ENCODE measurements at regions not wholly inside any gene's neighbourhood (a gene's known extent, or its start where the extent isn't known, plus 50 kb on each side); places are given as distances from the start of the nearest gene placed in this dataset.
"Not testable (repeated sequence)": the region's sequence is repeated elsewhere in the genome, so short reads cannot be mapped to it uniquely, and the experiment has no call there.

GRCh38 chr4:9110700-9111099 lies 59.5 kb upstream of the FAM90A26 start:
- DNase-seq: not testable (repeated sequence)

- DNase-seq: not testable (repeated sequence)
These were observed 67.1 kb upstream of the FAM90A26 start for GRCh38 chr4:9103148-9103524.

GRCh38 chr4:9102471-9103147 lies 67.6 kb upstream of the FAM90A26 start:
- DNase-seq: not testable (repeated sequence)

- DNase-seq: not testable (repeated sequence)
These were observed 73.9 kb upstream of the FAM90A26 start for GRCh38 chr4:9096330-9096729.

- DNase-seq: not testable (repeated sequence)
These were observed 91.4 kb upstream of the FAM90A26 start for GRCh38 chr4:9078796-9079195.

GRCh38 chr4:9076974-9077373 lies 93.2 kb upstream of the FAM90A26 start:
- DNase-seq: not testable (repeated sequence)

GRCh38 chr4:9076486-9076885 lies 93.7 kb upstream of the FAM90A26 start:
- not testable (repeated sequence) for DNase-seq

GRCh38 chr4:9073371-9073770 lies 96.8 kb upstream of the FAM90A26 start:
- not testable (repeated sequence) for DNase-seq

- DNase-seq: not testable (repeated sequence)
These were observed 97.5 kb upstream of the FAM90A26 start for GRCh38 chr4:9072521-9073220.

GRCh38 chr4:9067923-9068322 lies 102.3 kb upstream of the FAM90A26 start:
- not testable (repeated sequence) for DNase-seq

GRCh38 chr4:9063612-9064011 lies 106.6 kb upstream of the FAM90A26 start:
- not testable (repeated sequence) for DNase-seq

- not testable (repeated sequence) for DNase-seq
These were observed 145.3 kb upstream of the FAM90A26 start for GRCh38 chr4:9024866-9025265.

- not testable (repeated sequence) for DNase-seq
These were observed 138.2 kb upstream of the HMX1 start for GRCh38 chr4:9009792-9010191.

GRCh38 chr4:9008407-9008806 lies 136.8 kb upstream of the HMX1 start:
- not testable (repeated sequence) for DNase-seq

- DNase-seq: not testable (repeated sequence)
These were observed 129.5 kb upstream of the HMX1 start for GRCh38 chr4:9001153-9001552.

GRCh38 chr4:9000505-9001001 lies 128.9 kb upstream of the HMX1 start:
- DNase-seq: peak; percentile 83

GRCh38 chr4:8992981-8993380 lies 121.3 kb upstream of the HMX1 start:
- DNase-seq: not testable (repeated sequence)

GRCh38 chr4:8991449-8991848 lies 119.8 kb upstream of the HMX1 start:
- DNase-seq: not testable (repeated sequence)

- not testable (repeated sequence) for DNase-seq
These were observed 118.7 kb upstream of the HMX1 start for GRCh38 chr4:8990341-8990740.

- DNase-seq: not testable (repeated sequence)
These were observed 114.1 kb upstream of the HMX1 start for GRCh38 chr4:8985786-8986185.

- DNase-seq: not testable (repeated sequence)
These were observed 113.0 kb upstream of the HMX1 start for GRCh38 chr4:8984641-8985040.

GRCh38 chr4:8983921-8984320 lies 112.3 kb upstream of the HMX1 start:
- DNase-seq: not testable (repeated sequence)

- DNase-seq: not testable (repeated sequence)
These were observed 105.0 kb upstream of the HMX1 start for GRCh38 chr4:8976466-8977128.

Data from activated effector memory CD4-positive, alpha-beta T cell treated with anti-CD3 and anti-CD28 coated beads, Interleukin-2, amount 50 U/mL, for 16 hours (primary cell).